HG02852 (cell line): ENCODE measurements at regions not wholly inside any gene's neighbourhood (a gene's known extent, or its start where the extent isn't known, plus 50 kb on each side); places are given as distances from the start of the nearest gene placed in this dataset.

ENCODE experiments used
- ATAC-seq: cut with Tn5 transposase; IDR thresholded peaks from one replicate; pipeline ENCODE4 v1.9.1; 2021; ENCODE audit warnings: mild to moderate bottlenecking, moderate library complexity; ENCODE audit not compliant: unreplicated experiment

DNA sequence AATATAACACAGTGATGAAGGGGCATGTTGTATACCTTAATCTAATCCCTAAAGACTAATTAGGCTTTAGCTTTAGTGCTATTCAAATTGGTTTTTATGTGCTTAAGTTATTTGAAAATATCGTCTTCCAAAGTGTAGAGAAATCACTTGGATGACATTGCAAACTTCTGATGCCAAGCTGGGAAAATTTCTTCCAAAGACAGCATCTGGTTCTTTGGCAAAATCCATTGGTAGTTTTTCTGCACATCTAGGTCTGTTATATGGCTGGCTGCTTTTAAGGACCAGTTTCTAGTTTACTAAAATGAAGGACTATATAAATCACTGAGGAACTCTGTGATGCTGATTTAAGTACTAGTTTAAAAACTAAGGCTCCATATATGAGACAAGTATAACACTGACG is 2362.3 kb downstream of the PCDH9 start:
- ATAC-seq = no peak

- ATAC-seq = no peak
Measured at GRCh38 chr13:64866331-64866730, 2363.8 kb downstream of the PCDH9 start.

DNA sequence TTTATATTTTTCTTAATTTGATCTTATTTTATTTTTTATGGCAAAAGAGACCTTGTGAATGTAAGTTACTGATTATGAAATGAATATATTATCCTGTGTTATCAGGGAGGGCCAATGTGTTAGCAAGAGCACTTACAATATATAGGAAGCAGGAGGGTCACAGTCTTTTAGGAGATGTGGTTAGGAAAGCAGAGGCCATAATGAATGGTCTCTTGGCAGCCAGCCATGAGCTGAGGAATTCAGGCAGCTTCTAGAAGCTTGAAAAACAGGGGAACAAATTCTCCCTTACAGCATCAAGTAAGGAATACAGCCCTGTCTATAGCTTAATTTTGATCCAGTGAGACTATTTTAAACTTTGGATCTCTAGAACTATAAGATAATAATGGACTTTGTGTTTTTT is 2374.6 kb downstream of the PCDH9 start:
- no peak for ATAC-seq

GRCh38 chr13:64850017-64850416 is 2380.1 kb downstream of the PCDH9 start:
- no peak for ATAC-seq

- no peak for ATAC-seq
Measured at GRCh38 chr13:64849196-64849595, 2380.9 kb downstream of the PCDH9 start.

DNA sequence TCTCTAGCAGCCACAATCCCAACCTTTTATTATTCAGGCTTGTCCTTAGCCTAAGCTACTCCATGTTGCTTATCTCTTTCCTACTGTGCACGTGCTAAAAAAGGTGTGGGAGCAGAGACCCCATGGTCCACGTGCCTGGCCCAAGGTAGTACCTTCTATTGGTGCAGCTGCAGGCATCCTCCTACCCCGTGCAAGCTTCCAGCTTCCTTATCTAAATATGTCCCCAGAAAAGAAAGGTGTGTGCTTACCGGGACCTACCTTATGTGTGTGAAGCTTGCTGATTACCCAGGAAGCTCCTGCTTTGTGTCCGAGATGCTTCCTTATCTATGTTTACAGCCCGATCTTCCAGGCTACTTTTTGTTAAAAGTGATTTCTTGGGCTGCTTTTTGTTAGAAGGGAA is 2382.4 kb downstream of the PCDH9 start:
- ATAC-seq = no peak

GRCh38 chr13:64845110-64845509 is 2385.0 kb downstream of the PCDH9 start:
- no peak for ATAC-seq

GRCh38 chr13:64819081-64819480 is 2411.1 kb downstream of the PCDH9 start:
- ATAC-seq = no peak

DNA sequence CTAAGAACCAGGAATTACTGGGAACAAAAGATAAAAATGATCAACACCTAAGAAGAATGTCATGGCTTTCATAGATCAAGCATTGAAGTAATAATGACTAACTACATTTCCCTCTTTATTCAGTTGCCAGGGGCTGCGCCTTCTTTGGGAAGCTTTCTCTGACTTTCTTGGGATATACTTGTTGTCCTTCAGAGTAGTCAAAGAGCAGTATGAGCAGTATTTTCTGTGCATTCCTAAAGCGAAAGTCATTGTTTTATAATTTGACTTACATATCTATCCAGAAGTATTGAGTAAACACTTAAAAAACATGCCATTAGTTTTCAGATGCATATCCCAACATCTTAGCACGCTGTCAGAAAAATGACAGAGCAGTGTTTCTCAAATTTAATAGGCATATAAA is 2412.4 kb downstream of the PCDH9 start:
- no peak for ATAC-seq

DNA sequence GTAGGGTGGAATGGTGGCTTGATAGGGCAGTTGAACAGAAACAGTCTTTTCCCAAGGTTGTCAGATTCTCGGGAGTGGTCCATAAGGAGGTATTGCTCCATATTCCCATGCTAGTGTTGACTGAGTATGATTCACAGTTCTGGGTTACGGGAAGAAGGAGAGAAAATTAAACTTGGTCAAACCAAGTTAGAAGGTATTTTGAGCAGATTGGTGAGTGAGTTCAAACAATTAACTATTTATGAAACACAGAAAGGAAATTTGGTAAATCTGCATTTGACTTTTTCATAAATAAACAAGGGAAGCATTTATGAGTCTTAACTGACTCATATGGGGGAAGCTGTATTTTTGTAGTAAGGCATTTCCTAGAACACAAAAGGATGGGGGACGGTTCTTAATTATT is 2419.4 kb downstream of the PCDH9 start:
- ATAC-seq = no peak

- no peak for ATAC-seq
Measured at GRCh38 chr13:64808704-64809103, 2421.4 kb downstream of the PCDH9 start.

DNA sequence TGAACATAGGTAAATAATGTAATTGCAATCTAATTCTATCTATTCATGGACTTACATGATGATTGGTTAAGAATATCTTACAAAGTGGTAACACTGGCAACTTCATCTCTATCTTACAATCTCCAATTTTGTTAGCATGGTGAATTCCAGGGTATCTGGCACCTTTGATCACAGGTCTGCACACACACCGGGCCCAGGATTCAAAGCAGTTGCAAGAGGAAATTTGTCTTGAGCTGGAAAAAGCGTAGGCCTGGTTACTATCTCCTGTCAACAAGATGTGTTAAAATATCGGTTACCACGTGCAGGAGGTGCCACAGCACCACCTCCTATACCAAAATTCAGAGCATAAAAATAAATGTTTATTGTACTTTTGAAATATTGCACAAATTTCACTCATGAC is 2428.4 kb downstream of the PCDH9 start:
- no peak for ATAC-seq

GRCh38 chr13:64798422-64798821 is 2431.7 kb downstream of the PCDH9 start:
- ATAC-seq = no peak

- no peak for ATAC-seq
Measured at GRCh38 chr13:64793592-64793991, 2436.5 kb downstream of the PCDH9 start.

GRCh38 chr13:64793131-64793530 is 2437.0 kb downstream of the PCDH9 start:
- ATAC-seq = no peak

- no peak for ATAC-seq
Measured at GRCh38 chr13:64791373-64791772, 2438.8 kb downstream of the PCDH9 start.

DNA sequence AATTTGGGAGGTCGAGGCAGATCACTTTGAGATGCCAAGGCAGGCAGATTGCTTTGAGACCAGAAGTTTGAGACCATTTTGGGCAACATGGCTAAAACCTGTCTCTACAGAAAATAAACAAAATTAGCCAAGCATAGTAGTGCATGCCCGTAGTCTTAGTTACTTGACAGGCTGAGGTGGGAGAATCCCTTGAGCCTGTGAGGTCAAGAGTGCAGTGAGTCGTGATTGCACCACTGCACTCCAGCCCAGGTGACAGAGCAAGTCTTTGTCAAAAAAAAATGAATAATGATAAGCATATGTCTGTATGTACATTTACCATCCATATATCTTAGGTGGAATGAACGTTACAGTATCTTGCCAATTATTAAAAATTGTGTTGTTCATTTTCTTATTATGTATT is 2447.7 kb downstream of the PCDH9 start:
- no peak for ATAC-seq

DNA sequence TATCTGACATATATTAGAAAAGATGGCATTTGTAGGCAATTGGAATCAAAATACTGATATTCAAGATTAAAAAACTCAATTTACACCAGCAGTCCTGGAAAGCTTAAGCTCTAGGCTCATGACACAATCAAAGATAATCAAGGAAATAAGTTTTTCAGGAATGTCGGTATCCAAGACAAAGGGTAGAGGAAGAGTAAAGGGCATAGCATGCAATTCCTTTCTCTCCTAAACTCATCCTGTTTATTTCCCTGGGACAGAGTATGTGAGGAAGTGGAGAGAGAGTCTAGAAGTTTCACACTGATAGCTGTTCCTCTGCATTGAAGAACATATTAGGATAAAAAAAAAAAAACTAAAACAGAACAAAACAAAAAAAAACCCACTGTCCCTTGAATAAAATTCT is 2452.1 kb downstream of the PCDH9 start:
- ATAC-seq = no peak

DNA sequence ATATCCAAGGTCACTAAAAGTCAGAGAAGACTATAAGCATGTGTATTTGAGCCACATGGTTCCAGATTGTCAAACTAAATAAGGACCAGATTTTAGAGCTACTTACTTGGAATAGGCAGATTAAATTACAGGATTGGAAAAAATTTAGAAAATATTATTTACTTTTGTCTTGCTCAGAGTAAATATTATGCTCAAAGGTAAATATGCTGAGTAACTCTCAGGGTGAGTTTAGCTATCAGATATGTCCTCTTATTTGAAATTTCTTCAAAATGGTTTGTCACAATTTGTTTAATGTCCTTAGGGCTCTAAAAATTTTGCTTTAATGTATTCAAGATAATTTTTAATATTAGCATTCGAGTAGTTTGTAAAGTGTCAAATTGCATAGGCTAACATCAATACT is 2455.2 kb downstream of the PCDH9 start:
- no peak for ATAC-seq

DNA sequence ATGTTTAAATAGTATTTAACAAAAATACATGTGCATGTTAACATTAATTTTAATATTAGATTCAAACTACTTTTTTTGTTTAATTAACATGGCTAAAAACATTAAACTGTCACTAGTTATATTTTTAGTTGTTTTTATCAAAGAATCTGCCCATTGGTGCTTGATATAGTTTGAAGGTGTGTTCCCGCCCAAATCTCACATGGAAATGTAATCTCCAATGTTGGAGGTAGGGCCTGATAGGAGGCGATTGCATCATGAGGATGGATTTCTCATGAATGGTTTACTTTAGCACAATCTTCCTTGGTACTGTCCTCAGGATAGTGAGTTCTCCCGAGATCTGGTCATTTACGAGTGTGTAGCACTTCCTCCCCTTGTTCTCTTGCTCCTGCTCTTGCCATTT is 2459.4 kb downstream of the PCDH9 start:
- ATAC-seq = no peak

DNA sequence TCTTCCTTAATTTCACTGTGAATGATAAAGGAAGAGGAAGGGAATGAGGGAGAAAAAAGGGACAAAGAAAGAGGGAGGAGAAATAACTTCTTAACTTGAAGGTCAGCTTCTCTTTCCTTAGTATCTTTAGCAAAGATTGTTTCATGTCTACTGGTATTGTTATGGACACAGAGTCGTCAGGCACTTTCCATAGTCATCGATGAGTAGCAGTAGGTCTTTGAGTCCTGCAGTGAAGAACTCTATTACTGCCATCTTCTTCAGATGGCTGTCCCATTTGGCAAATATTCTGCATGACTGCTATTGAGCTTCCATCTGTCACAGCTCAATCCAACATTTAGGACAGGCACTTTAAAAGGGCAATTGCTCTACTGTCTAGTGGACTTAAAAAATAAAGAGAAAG is 2463.1 kb downstream of the PCDH9 start:
- ATAC-seq = no peak

DNA sequence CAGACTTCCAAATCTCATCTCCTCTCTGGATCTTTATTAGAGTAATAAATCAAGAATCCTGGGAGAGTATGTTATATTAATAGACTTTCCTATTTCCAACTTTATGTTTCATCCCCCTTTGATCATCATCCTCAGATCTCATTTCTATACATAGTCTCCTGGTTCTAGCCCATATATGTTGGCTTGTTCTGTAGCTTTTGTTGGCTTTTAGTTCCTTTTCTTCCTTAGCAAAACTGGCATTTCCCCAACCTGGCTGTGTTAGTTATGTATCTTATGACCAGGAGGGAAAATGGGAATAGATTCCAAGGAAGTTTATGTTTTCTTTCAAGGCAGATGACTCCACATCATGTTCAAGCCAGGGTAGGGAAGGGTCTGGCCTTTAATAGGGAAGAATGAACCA is 2464.5 kb downstream of the PCDH9 start:
- ATAC-seq = no peak

- no peak for ATAC-seq
Measured at GRCh38 chr13:64758521-64759244, 2471.5 kb downstream of the PCDH9 start.
